K562 (cell line): ENCODE measurements at regions not wholly inside any gene's neighbourhood (a gene's known extent, or its start where the extent isn't known, plus 50 kb on each side); places are given as distances from the start of the nearest gene placed in this dataset.

ENCODE experiments used
- ATAC-seq: fragments of 200-7000 bp; cut with Tn5 transposase; 3 replicates; pipeline ENCODE4 v1.9.1; 2020; ENCODE audit warnings: moderate library complexity
- BruUV-seq: library from RNA; stranded (reverse); fragments of 400-500 nt; replicated peaks from 2 replicates; lab custom pipeline; 2021; lab: Mats Ljungman, UMichigan
- CTCF ChIA-PET: fragments of 300-600 bp; formaldehyde crosslinking; extraction: SDS; loops from one replicate; lab custom pipeline; 2021; ENCODE audit warnings: low intra/inter-chr PET ratio; lab: Yijun Ruan, JAX
- POLR2A ChIA-PET: fragments of 300-600, 350-650 bp; sonication (Branson Sonifier 250); formaldehyde crosslinking; extraction: SDS; loops from one replicate; lab custom pipeline; 2021; ENCODE audit warnings: antibody characterized with exemption, inconsistent platforms; lab: Yijun Ruan, JAX
- DNase-seq, 4 experiments: peaks; one replicate each; pipeline versions ENCODE4 v3.0.0 to v3.0.0-alpha.2; 2011 to 2018; ENCODE audit warnings: low spot score in 3 of 4, mixed read lengths in 3 of 4; ENCODE audit errors: extremely low read depth in 1 of 4
- FAIRE-seq: peaks from 2 replicates; lab custom pipeline; 2011; peaks lifted over from hg19 to GRCh38; lab: Jason Lieb, UNC
- H2AFZ ChIP-seq: 2 replicates; pipeline ENCODE4 v1.6.0; 2011; ENCODE audit warnings: low read depth, low read length, control low read depth, inconsistent platforms
- H3K27ac ChIP-seq: fragments of 200-600 bp; 3 replicates; pipeline ENCODE4 v1.8.0; 2011; ENCODE audit warnings: low read depth, mild to moderate bottlenecking, control low read depth, inconsistent platforms, low read length, moderate library complexity, mixed read lengths; ENCODE audit errors: extremely low read depth
- H3K27me3 ChIP-seq, 2 experiments: fragments of 300-600 bp in 1 of 2; 2 replicates in 1 of 2; 3 replicates in 1 of 2; pipeline versions ENCODE4 v1.6.0 to v1.8.0; 2011; ENCODE audit warnings: inconsistent platforms in 2 of 2, low read length in 2 of 2, mild to moderate bottlenecking in 1 of 2, mixed read lengths in 1 of 2, moderate library complexity in 1 of 2; ENCODE audit not compliant: control insufficient read depth in 2 of 2, insufficient read depth in 2 of 2
- H3K36me3 ChIP-seq: fragments of 300-600 bp; 3 replicates; pipeline ENCODE4 v1.8.0; 2011; ENCODE audit warnings: mild to moderate bottlenecking, low read length, inconsistent platforms; ENCODE audit not compliant: control insufficient read depth, insufficient read depth
- H3K4me1 ChIP-seq, 2 experiments: fragments of 200-600 bp in 1 of 2; replicated peaks in 1 of 2; 2 replicates in 1 of 2; 3 replicates in 1 of 2; pipeline versions ENCODE4 v1.5.1 to v1.8.0; 2011; ENCODE audit warnings: inconsistent platforms in 2 of 2, low read length in 2 of 2, mild to moderate bottlenecking in 1 of 2, mixed read lengths in 1 of 2, moderate library complexity in 1 of 2; ENCODE audit not compliant: control insufficient read depth in 2 of 2, insufficient read depth in 2 of 2
- H3K4me2 ChIP-seq: 2 replicates; pipeline ENCODE4 v1.6.1; 2011; ENCODE audit warnings: low read length, control low read depth, inconsistent platforms, mixed read lengths; ENCODE audit not compliant: insufficient read depth
- H3K4me3 ChIP-seq: fragments of 200-600 bp; sonication (generic), shearing (Covaris generic); 2 replicates; pipeline ENCODE4 v1.5.1; 2016; ENCODE audit warnings: control low read depth, inconsistent platforms
- H3K79me2 ChIP-seq: fragments of 200-600 bp; 3 replicates; pipeline ENCODE4 v1.8.0; 2011; ENCODE audit warnings: low read length, inconsistent platforms; ENCODE audit not compliant: control insufficient read depth, insufficient read depth
- H3K9ac ChIP-seq, 2 experiments: 2 replicates each; pipeline versions ENCODE4 v1.6.0 to v1.6.1; 2011; ENCODE audit warnings: low read depth in 2 of 2, low read length in 2 of 2, control low read depth in 1 of 2, inconsistent platforms in 1 of 2, mild to moderate bottlenecking in 1 of 2, mixed read lengths in 1 of 2; ENCODE audit not compliant: insufficient read depth in 1 of 2
- H3K9me1 ChIP-seq: one replicate; pipeline ENCODE4 v1.6.0; 2011; ENCODE audit warnings: inconsistent platforms, mild to moderate bottlenecking, low read length, moderate library complexity; ENCODE audit not compliant: control insufficient read depth, insufficient read depth
- H3K9me3 ChIP-seq: replicated peaks from 2 replicates; pipeline ENCODE4 v1.5.1; 2011; ENCODE audit warnings: low read depth, low read length, inconsistent platforms; ENCODE audit not compliant: control insufficient read depth, insufficient read depth
- H4K20me1 ChIP-seq: replicated peaks from 2 replicates; pipeline ENCODE4 v1.6.1; 2011; ENCODE audit warnings: low read length, inconsistent platforms, mixed read lengths; ENCODE audit not compliant: control insufficient read depth, insufficient read depth
- ASH1L ChIP-seq: fragments of 450-650 bp; IDR thresholded peaks from 2 replicates; pipeline ENCODE4 v1.6.1; 2018; ENCODE audit warnings: borderline replicate concordance, mild to moderate bottlenecking, low read depth; ENCODE audit not compliant: partially characterized antibody
- CHD7 ChIP-seq: fragments of 200-600 bp; sonication (generic); IDR thresholded peaks from one replicate; pipeline ENCODE4 v1.6.1; 2012; ENCODE audit warnings: mild to moderate bottlenecking, low read depth, low read length, inconsistent platforms
- TAF1 ChIP-seq: IDR thresholded peaks from 2 replicates; pipeline ENCODE4 v1.6.1; 2011; ENCODE audit warnings: mild to moderate bottlenecking, low read length, moderate library complexity; ENCODE audit not compliant: insufficient read depth, control insufficient read depth, severe bottlenecking; ENCODE audit errors: extremely low read depth
- ZBTB9 ChIP-seq: fragments of 450-650 bp; formaldehyde crosslinking; IDR thresholded peaks from 2 replicates; pipeline ENCODE4 v1.4.0; 2020; ENCODE audit warnings: mild to moderate bottlenecking, moderate library complexity
- ZNF561 ChIP-seq: fragments of 450-650 bp; formaldehyde crosslinking; conservative IDR thresholded peaks from 2 replicates; pipeline ENCODE4 v1.4.0; 2020; ENCODE audit warnings: mild to moderate bottlenecking, moderate library complexity
- ZNF639 ChIP-seq, 2 experiments: fragments of 200-800 bp in 1 of 2; sonication (Bioruptor generic) in 1 of 2; sonication (generic) in 1 of 2; formaldehyde crosslinking in 1 of 2; IDR thresholded peaks in 1 of 2; conservative IDR thresholded peaks in 1 of 2; 2 replicates each; pipeline versions ENCODE4 v1.5.0 to v1.6.1; 2016 to 2020; ENCODE audit warnings: missing compliant biosample characterization in 1 of 2, missing genetic modification characterization in 1 of 2, missing genetic modification reagents in 1 of 2
- WGBS: fragments of 100-300 bp; shearing (Covaris generic); methylation state at CpG from one replicate; pipeline ENCODE4 v1.1.6; 2016; ENCODE audit warnings: low coverage, mixed read lengths; ENCODE audit not compliant: insufficient coverage; ENCODE audit errors: missing lambda C conversion rate; 5-methylcytosine and 5-hydroxymethylcytosine counted together
- in situ Hi-C: fragments of 300-500 bp; cut with MboI; formaldehyde crosslinking; loops from 4 replicates; pipeline ENCODE4 v1.15.0; 2018; ENCODE audit warnings: inconsistent platforms, mixed read lengths
- intact Hi-C: fragments of 100-400 bp; cut with micrococcal nuclease; formaldehyde crosslinking; loops from 2 replicates; pipeline ENCODE4 v1.14.2; 2022

- no peak overlapping the region for H3K4me2 ChIP-seq
- intact Hi-C loops: no loop called here
- 0% methylated on average over 3 of the region's 3 CpGs for WGBS
- no peaks in the 10 kb centered on the region for H3K36me3 ChIP-seq
- H3K9me3 ChIP-seq: no peaks in the 10 kb centered on the region; the same call in 1 of the 2 replicates
- no peak overlapping the region for H3K4me3 ChIP-seq
- no peaks in the 10 kb centered on the region for H4K20me1 ChIP-seq
- H3K79me2 ChIP-seq: no peaks in the 10 kb centered on the region
- no peaks in the 10 kb centered on the region for H3K9me1 ChIP-seq
- ATAC-seq (no peak), DNase-seq (no peak), FAIRE-seq (no peak)
- ChIA-PET POLR2A (no interaction called here), CTCF (interaction anchor here (0.7 kb wide), 1 partner anchor 45 kb away, joined by 6 read pairs; no protein-coding TSS in a partner anchor)
- no peak overlapping the region for H3K9ac ChIP-seq
- H3K27ac ChIP-seq: no peak overlapping the region
- no peak overlapping the region for H2AFZ ChIP-seq
- no peaks in the 10 kb centered on the region for H3K27me3 ChIP-seq
- no peaks in the 10 kb centered on the region for H3K4me1 ChIP-seq
- no TSS peak for BruUV-seq
- in situ Hi-C loops: no loop called here
- no peak for TF ChIP-seq ASH1L
- no peak for TF ChIP-seq ZBTB9 (CRISPR knock-in tag)
- TF ChIP-seq ZNF561 (CRISPR knock-in tag): no peak
- TF ChIP-seq CHD7: no peak
- no peak for TF ChIP-seq ZNF639 (CRISPR knock-in tag; conservative IDR thresholded peaks at IDR 0.05 in 1 of 2, IDR thresholded peaks at IDR 0.05 in 1 of 2)
- TF ChIP-seq TAF1: no peak
Observed at GRCh38 chr18:33851546-33852078, 273.6 kb downstream of the ASXL3 start.
